GM12891 (cell line): ENCODE measurements at regions not wholly inside any gene's neighbourhood (a gene's known extent, or its start where the extent isn't known, plus 50 kb on each side); places are given as distances from the start of the nearest gene placed in this dataset.

Experiments
- PAX5 ChIP-seq: IDR thresholded peaks from 2 replicates; pipeline ENCODE4 v1.6.1; 2011; ENCODE audit warnings: low read length, moderate library complexity, mild to moderate bottlenecking; ENCODE audit not compliant: insufficient read depth, severe bottlenecking
- POLR2A ChIP-seq: IDR thresholded peaks from 2 replicates; pipeline ENCODE4 v1.6.1; 2011; ENCODE audit warnings: low read depth, low read length, control low read depth
- POLR2AphosphoS5 ChIP-seq: IDR thresholded peaks from 2 replicates; pipeline ENCODE4 v1.6.1; 2011; ENCODE audit warnings: low read depth, low read length, control low read depth
- SPI1 ChIP-seq: IDR thresholded peaks from 2 replicates; pipeline ENCODE4 v1.6.1; 2011; ENCODE audit warnings: low read depth, low read length, control low read depth
- TAF1 ChIP-seq: IDR thresholded peaks from 2 replicates; pipeline ENCODE4 v1.6.1; 2011; ENCODE audit warnings: low read depth, low read length, control low read depth

DNA sequence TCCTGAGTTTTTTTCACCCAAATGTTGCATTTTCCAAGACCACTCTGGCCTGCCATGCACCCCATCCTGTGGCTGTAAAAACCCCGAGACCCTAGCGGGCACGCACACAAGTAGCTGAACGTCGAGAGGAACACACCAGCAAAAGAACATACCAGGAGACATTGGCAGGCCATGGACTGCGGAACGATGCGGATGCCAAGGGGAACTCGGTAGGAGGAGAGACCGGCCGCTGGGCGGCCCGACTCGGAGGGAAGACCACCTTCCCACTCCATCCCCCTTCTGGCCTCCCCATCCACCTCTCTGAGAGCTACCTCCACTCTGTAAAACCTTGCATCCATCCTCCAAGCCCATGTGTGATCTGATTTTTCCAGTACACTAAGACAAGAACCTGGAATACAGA is 105.5 kb upstream of the CELF4 start:
- no peak for TF ChIP-seq POLR2A
- no peak for TF ChIP-seq POLR2AphosphoS5
- no peak for TF ChIP-seq TAF1
- TF ChIP-seq SPI1: no peak
- no peak for TF ChIP-seq PAX5
